GM12878 (cell line): ENCODE measurements at regions not wholly inside any gene's neighbourhood (a gene's known extent, or its start where the extent isn't known, plus 50 kb on each side); places are given as distances from the start of the nearest gene placed in this dataset.

ENCODE experiments used
- BCL11A ChIP-seq: IDR thresholded peaks from 2 replicates; pipeline ENCODE4 v1.6.1; 2011; ENCODE audit warnings: low read depth, low read length
- CBX5 ChIP-seq: sonication (generic); IDR thresholded peaks from 2 replicates; pipeline ENCODE4 v1.6.1; 2016; ENCODE audit warnings: low read depth, moderate library complexity, mild to moderate bottlenecking, inconsistent platforms
- CREM ChIP-seq: IDR thresholded peaks from 2 replicates; pipeline ENCODE4 v1.6.1; 2014; ENCODE audit warnings: antibody characterized with exemption, low read depth
- E4F1 ChIP-seq: fragments of 450-650 bp; IDR thresholded peaks from 2 replicates; pipeline ENCODE4 v1.6.1; 2018; ENCODE audit warnings: borderline replicate concordance, mild to moderate bottlenecking; ENCODE audit not compliant: partially characterized antibody
- EED ChIP-seq: sonication (generic); IDR thresholded peaks from 2 replicates; pipeline ENCODE4 v1.6.1; 2016; ENCODE audit warnings: antibody characterized with exemption, low read depth
- ELK1 ChIP-seq: IDR thresholded peaks from 2 replicates; pipeline ENCODE4 v1.6.1; 2012; ENCODE audit warnings: low read depth, low read length, improper control_type of control experiment
- EP300 ChIP-seq, 2 experiments: fragments of 150-350 bp in 1 of 2; IDR thresholded peaks; 2 replicates each; pipeline ENCODE4 v1.6.1; 2011 to 2012; ENCODE audit warnings: low read depth in 2 of 2, low read length in 2 of 2, borderline replicate concordance in 1 of 2, improper control_type of control experiment in 1 of 2, inconsistent platforms in 1 of 2; ENCODE audit not compliant: control insufficient read depth in 1 of 2
- FOXM1 ChIP-seq: IDR thresholded peaks from 2 replicates; pipeline ENCODE4 v1.6.1; 2012; ENCODE audit warnings: low read depth, mild to moderate bottlenecking, inconsistent platforms, low read length, moderate library complexity
- GATAD2B ChIP-seq: fragments of 450-650 bp; conservative IDR thresholded peaks from 2 replicates; pipeline ENCODE4 v1.6.1; 2017; ENCODE audit warnings: low read depth, mild to moderate bottlenecking, moderate library complexity
- IKZF2 ChIP-seq, 2 experiments: fragments of 450-650 bp; IDR thresholded peaks; 2 replicates each; pipeline ENCODE4 v1.6.1; 2017; ENCODE audit warnings: mild to moderate bottlenecking in 2 of 2, moderate library complexity in 2 of 2
- JUND ChIP-seq: IDR thresholded peaks from 2 replicates; pipeline ENCODE4 v1.6.1; 2012; ENCODE audit warnings: low read depth, mild to moderate bottlenecking, low read length, improper control_type of control experiment, moderate library complexity
- MEF2A ChIP-seq: IDR thresholded peaks from 2 replicates; pipeline ENCODE4 v1.6.1; 2011; ENCODE audit warnings: low read depth, mild to moderate bottlenecking, low read length, moderate library complexity; ENCODE audit not compliant: insufficient read depth
- MLLT1 ChIP-seq: fragments of 450-650 bp; IDR thresholded peaks from 2 replicates; pipeline ENCODE4 v1.6.1; 2016; ENCODE audit warnings: mild to moderate bottlenecking
- MTA2 ChIP-seq: fragments of 450-650 bp; IDR thresholded peaks from 2 replicates; pipeline ENCODE4 v1.6.1; 2016; ENCODE audit warnings: low read depth, mild to moderate bottlenecking, moderate library complexity
- MXI1 ChIP-seq: fragments of 150-350 bp; IDR thresholded peaks from 2 replicates; pipeline ENCODE4 v1.6.1; 2011; ENCODE audit warnings: low read depth, mild to moderate bottlenecking, inconsistent platforms, low read length, improper control_type of control experiment
- NBN ChIP-seq: fragments of 450-650 bp; IDR thresholded peaks from 2 replicates; pipeline ENCODE4 v1.6.1; 2016
- NFIC ChIP-seq: IDR thresholded peaks from 2 replicates; pipeline ENCODE4 v1.6.1; 2012; ENCODE audit warnings: low read depth, mild to moderate bottlenecking, inconsistent platforms, low read length, moderate library complexity
- NR2F1 ChIP-seq: fragments of 450-650 bp; conservative IDR thresholded peaks from 2 replicates; pipeline ENCODE4 v1.6.1; 2017; ENCODE audit warnings: mild to moderate bottlenecking
- PAX5 ChIP-seq: IDR thresholded peaks from 2 replicates; pipeline ENCODE4 v1.6.1; 2011; ENCODE audit warnings: low read depth, low read length, borderline replicate concordance
- RELB ChIP-seq: fragments of 450-650 bp; IDR thresholded peaks from 2 replicates; pipeline ENCODE4 v1.6.1; 2017; ENCODE audit warnings: low read depth, mild to moderate bottlenecking, moderate library complexity
- RFX5 ChIP-seq: IDR thresholded peaks from 2 replicates; pipeline ENCODE4 v1.6.1; 2011; ENCODE audit warnings: low read depth, low read length, improper control_type of control experiment
- RUNX3 ChIP-seq: IDR thresholded peaks from 2 replicates; pipeline ENCODE4 v1.6.1; 2012; ENCODE audit warnings: low read length, inconsistent platforms

GRCh38 chr18:46250084-46250811, 146.1 kb downstream of the HAUS1 start (continued):
- TF ChIP-seq E4F1 (no peak), EP300 (IDR thresholded peaks at IDR 0.05; ENCODE audit: borderline replicate concordance in 1 of 2, control insufficient read depth in 1 of 2, low read depth in 2 of 2, low read length in 2 of 2) (peak; percentile 60 to 73; a peak in 2 of 4 replicates), FOXM1 (peak; percentile 51), RFX5 (0 out of 2 replicates have a peak, but pooled peaks have one; percentile 35), RELB (peak; percentile 71), CBX5 (0 out of 2 replicates have a peak, but pooled peaks have one; percentile 43), MEF2A (0 out of 2 replicates have a peak, but pooled peaks have one; percentile 22), JUND (peak; percentile 98), BCL11A (peak; percentile 30; the same call in 1 of the 2 replicates), PAX5 (peak; percentile 58; the same call in 1 of the 2 replicates), NR2F1 (peak; percentile 55), EED (peak; percentile 97), MTA2 (peak; percentile 59; the same call in 1 of the 2 replicates), ELK1 (0 out of 2 replicates have a peak, but pooled peaks have one; percentile 41), NFIC (peak; percentile 87), RUNX3 (peak; percentile 71), CREM (peak; percentile 77), GATAD2B (0 out of 2 replicates have a peak, but pooled peaks have one; percentile 55), IKZF2 (IDR thresholded peaks at IDR 0.05) (peak; percentile 96), NBN (peak; percentile 98), MXI1 (peak; percentile 58; the same call in 1 of the 2 replicates), MLLT1 (0 out of 2 replicates have a peak, but pooled peaks have one; percentile 45)
